ENCODE measurements at regions not wholly inside any gene's neighbourhood (a gene's known extent, or its start where the extent isn't known, plus 50 kb on each side); places are given as distances from the start of the nearest gene placed in this dataset.
"Not testable (repeated sequence)": the region's sequence is repeated elsewhere in the genome, so short reads cannot be mapped to it uniquely, and the experiment has no call there.

DNA sequence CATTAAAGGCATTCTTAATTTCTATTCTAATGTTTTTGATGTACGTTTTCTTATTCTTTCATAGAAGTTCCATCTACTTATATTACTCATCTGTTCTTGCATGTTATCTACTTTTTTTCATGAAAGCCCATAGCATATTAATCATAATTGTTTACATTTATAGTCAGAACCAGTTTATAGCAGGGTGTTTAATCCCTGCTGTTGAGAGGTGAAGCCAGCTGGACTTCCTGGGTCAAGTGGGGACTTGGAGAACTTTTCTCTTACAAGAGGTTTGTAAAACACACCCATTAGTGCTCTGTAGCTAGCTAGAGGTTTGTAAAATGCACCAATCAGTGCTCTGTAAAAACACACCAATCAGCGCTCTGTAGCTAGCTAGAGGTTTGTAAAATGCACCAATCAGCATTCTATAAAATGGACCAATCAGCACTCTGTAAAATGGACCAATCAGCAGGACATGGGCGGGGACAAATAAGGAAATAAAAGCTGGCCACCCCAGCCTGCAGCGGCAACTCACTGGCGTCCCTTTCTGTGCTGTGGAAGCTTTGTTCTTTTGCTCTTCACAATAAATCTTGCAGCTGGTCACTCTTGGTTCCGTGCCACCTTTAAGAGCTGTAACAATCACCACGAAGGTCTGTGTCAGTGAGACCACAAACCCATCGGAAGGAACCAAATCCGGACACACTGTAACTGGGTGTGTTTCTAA is 120.6 kb downstream of the TANC2 start:
- no peak overlapping the region for H3K9ac ChIP-seq
- no peak overlapping the region for H3K27ac ChIP-seq
- no peaks in the 10 kb centered on the region for H3K4me1 ChIP-seq (ENCODE audit: low read depth, poor library complexity, severe bottlenecking)
- no peaks in the 10 kb centered on the region for H3K36me3 ChIP-seq (ENCODE audit: insufficient read depth)
- H2AFZ ChIP-seq (ENCODE audit: low read depth), result no peak overlapping the region
- H3K79me2 ChIP-seq (ENCODE audit: insufficient read depth, low read depth), result no peaks in the 10 kb centered on the region
- H3K4me3 ChIP-seq (IDR thresholded peaks at IDR 0.05; ENCODE audit: insufficient read depth, low read depth, low read length), result no peak overlapping the region
- TF ChIP-seq, protein P1, sequence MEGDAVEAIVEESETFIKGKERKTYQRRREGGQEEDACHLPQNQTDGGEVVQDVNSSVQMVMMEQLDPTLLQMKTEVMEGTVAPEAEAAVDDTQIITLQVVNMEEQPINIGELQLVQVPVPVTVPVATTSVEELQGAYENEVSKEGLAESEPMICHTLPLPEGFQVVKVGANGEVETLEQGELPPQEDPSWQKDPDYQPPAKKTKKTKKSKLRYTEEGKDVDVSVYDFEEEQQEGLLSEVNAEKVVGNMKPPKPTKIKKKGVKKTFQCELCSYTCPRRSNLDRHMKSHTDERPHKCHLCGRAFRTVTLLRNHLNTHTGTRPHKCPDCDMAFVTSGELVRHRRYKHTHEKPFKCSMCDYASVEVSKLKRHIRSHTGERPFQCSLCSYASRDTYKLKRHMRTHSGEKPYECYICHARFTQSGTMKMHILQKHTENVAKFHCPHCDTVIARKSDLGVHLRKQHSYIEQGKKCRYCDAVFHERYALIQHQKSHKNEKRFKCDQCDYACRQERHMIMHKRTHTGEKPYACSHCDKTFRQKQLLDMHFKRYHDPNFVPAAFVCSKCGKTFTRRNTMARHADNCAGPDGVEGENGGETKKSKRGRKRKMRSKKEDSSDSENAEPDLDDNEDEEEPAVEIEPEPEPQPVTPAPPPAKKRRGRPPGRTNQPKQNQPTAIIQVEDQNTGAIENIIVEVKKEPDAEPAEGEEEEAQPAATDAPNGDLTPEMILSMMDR (conservative IDR thresholded peaks at IDR 0.05; ENCODE audit: low read depth, low read length), result no peak
- H3K27me3 ChIP-seq (ENCODE audit: insufficient read depth, low read depth), result no peaks in the 10 kb centered on the region
- no peak overlapping the region for H3K4me2 ChIP-seq
- H4K20me1 ChIP-seq (ENCODE audit: insufficient read depth), result no peaks in the 10 kb centered on the region

DNA sequence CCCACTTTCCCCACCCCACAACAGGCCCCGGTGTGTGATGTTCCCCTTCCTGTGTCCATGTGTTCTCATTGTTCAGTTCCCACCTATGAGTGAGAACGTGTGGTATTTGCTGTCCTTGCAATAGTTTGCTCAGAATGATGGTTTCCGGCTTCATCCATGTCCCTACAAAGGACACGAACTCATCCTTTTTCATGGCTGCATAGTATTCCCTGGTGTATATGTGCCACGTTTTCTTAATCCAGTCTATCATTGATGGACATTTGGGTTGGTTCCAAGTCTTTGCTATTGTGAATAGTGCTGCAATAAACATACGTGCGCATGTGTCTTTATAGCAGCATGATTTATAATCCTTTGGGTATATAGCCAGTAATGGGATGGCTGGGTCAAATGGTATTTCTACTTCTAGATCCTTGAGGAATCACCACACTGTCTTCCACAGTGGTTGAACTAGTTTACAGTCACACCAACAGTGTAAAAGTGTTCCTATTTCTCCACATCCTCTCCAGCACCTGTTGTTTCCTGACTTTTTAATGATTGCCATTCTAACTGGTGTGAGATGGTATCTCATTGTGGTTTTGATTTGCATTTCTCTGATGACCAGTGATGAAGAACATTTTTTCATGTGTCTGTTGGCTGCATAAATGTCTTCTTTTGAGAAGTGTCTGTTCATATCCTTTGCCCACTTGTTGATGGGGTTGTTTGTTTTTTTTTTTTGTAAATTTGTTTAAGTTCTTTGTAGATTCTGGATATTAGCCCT is 124.5 kb downstream of the TANC2 start:
- H3K4me3 ChIP-seq (IDR thresholded peaks at IDR 0.05; ENCODE audit: insufficient read depth, low read depth, low read length); H3K79me2 ChIP-seq (ENCODE audit: insufficient read depth, low read depth); H3K4me1 ChIP-seq (ENCODE audit: low read depth, poor library complexity, severe bottlenecking); H3K36me3 ChIP-seq (ENCODE audit: insufficient read depth); H3K9ac ChIP-seq; H4K20me1 ChIP-seq (ENCODE audit: insufficient read depth); H3K4me2 ChIP-seq; H2AFZ ChIP-seq (ENCODE audit: low read depth); H3K27me3 ChIP-seq (ENCODE audit: insufficient read depth, low read depth); H3K27ac ChIP-seq: not testable (repeated sequence)

DNA sequence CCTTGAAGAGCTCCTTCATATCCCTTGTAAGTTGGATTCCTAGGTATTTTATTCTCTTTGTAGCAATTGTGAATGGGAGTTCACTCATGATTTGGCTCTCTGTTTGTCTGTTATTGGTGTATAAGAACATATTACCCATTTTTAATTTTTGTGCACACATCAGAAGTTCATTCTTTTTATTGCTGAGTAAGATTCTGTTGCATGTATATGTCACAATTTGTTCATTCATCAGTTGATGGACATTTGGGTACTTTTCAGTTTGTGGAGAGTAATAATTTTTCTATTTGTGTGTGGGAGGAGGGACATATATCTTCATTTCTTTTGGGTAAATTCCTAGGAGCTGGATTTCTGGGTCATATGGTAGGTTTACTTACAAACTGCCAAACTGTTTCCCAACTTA is 125.9 kb downstream of the TANC2 start:
- not testable (repeated sequence) for H3K4me2 ChIP-seq; H3K79me2 ChIP-seq (ENCODE audit: insufficient read depth, low read depth); H4K20me1 ChIP-seq (ENCODE audit: insufficient read depth); H3K27me3 ChIP-seq (ENCODE audit: insufficient read depth, low read depth); H3K4me1 ChIP-seq (ENCODE audit: low read depth, poor library complexity, severe bottlenecking); H3K9ac ChIP-seq; H2AFZ ChIP-seq (ENCODE audit: low read depth); H3K4me3 ChIP-seq (IDR thresholded peaks at IDR 0.05; ENCODE audit: insufficient read depth, low read depth, low read length); H3K27ac ChIP-seq; H3K36me3 ChIP-seq (ENCODE audit: insufficient read depth)

DNA sequence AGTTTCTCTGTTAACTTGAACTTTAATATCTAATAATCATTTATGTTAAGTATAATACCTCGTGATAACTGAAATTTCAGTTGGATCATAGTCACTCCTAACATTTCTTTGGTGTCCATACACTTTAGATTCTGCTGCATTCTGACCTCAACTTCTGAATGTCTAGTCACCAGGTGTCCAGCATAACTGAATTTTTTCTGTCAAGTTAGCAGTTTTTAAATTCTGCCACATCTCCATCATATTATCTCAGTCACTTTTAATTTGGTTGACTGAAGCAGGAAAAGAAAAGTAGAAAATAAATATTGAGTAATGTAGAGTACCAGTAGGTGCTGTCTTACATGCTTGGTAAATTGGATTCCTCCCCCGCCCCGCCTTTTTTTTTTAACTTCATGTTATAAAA is 128.6 kb downstream of the TANC2 start:
- H3K27me3 ChIP-seq (ENCODE audit: insufficient read depth, low read depth), result no peaks in the 10 kb centered on the region
- no peak overlapping the region for H3K9ac ChIP-seq
- no peaks in the 10 kb centered on the region for H3K4me1 ChIP-seq (ENCODE audit: low read depth, poor library complexity, severe bottlenecking)
- H4K20me1 ChIP-seq (ENCODE audit: insufficient read depth), result no peaks in the 10 kb centered on the region
- no peak overlapping the region for H2AFZ ChIP-seq (ENCODE audit: low read depth)
- no peak overlapping the region for H3K4me3 ChIP-seq (IDR thresholded peaks at IDR 0.05; ENCODE audit: insufficient read depth, low read depth, low read length)
- H3K36me3 ChIP-seq (ENCODE audit: insufficient read depth), result no peaks in the 10 kb centered on the region
- no peak overlapping the region for H3K27ac ChIP-seq
- no peaks in the 10 kb centered on the region for H3K79me2 ChIP-seq (ENCODE audit: insufficient read depth, low read depth)
- H3K4me2 ChIP-seq, result no peak overlapping the region
- TF ChIP-seq, protein P1 (conservative IDR thresholded peaks at IDR 0.05; ENCODE audit: low read depth, low read length), result no peak

DNA sequence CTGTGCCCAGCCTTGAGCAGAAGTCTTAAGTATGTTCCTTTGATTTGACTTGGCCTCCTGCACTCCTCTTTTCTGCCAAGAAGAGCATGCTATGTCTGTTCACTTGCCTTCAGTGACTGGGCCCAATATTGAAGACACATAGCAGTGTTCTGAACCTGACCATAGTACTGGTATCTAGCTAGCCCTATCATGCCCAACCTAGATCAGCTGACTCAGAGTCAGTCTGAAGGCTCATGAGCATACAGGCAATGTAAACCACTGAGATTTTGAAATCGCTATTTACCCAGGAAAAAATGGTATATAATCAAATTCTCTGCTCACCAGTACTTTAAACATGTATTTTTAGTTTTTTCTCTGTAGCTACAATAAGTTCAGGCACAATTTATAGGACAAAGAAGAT is 129.4 kb downstream of the TANC2 start:
- H3K4me2 ChIP-seq, result no peak overlapping the region
- no peak overlapping the region for H3K4me3 ChIP-seq (IDR thresholded peaks at IDR 0.05; ENCODE audit: insufficient read depth, low read depth, low read length)
- H3K27me3 ChIP-seq (ENCODE audit: insufficient read depth, low read depth), result no peaks in the 10 kb centered on the region
- no peak overlapping the region for H3K9ac ChIP-seq
- TF ChIP-seq, protein P1 (conservative IDR thresholded peaks at IDR 0.05; ENCODE audit: low read depth, low read length), result no peak
- no peaks in the 10 kb centered on the region for H3K36me3 ChIP-seq (ENCODE audit: insufficient read depth)
- H3K4me1 ChIP-seq (ENCODE audit: low read depth, poor library complexity, severe bottlenecking), result no peaks in the 10 kb centered on the region
- H3K27ac ChIP-seq, result no peak overlapping the region
- H4K20me1 ChIP-seq (ENCODE audit: insufficient read depth), result no peaks in the 10 kb centered on the region
- H3K79me2 ChIP-seq (ENCODE audit: insufficient read depth, low read depth), result no peaks in the 10 kb centered on the region
- H2AFZ ChIP-seq (ENCODE audit: low read depth), result no peak overlapping the region

All from KMS-11 (cell line).